PC-9 (cell line): ENCODE measurements at regions not wholly inside any gene's neighbourhood (a gene's known extent, or its start where the extent isn't known, plus 50 kb on each side); places are given as distances from the start of the nearest gene placed in this dataset.

Experiments used
- BruUV-seq: library from RNA; stranded (reverse); fragments of 400-500 nt; replicated peaks from 2 replicates; lab custom pipeline; 2021; lab: Mats Ljungman, UMichigan
- CTCF ChIA-PET: fragments of 300-600 bp; sonication (Branson Sonifier 250); formaldehyde crosslinking; loops from one replicate; lab custom pipeline; 2022; ENCODE audit warnings: antibody characterized with exemption; lab: Charles Lee
- POLR2A ChIA-PET: fragments of 300-600 bp; sonication (Branson Sonifier 250); formaldehyde crosslinking; loops from one replicate; lab custom pipeline; 2022; ENCODE audit warnings: antibody characterized with exemption; ENCODE audit not compliant: unreplicated experiment; lab: Charles Lee
- DNase-seq, 2 experiments: peaks; one replicate each; pipeline versions ENCODE4 v3.0.0 to v3.0.0-alpha.2; 2015 to 2022; ENCODE audit warnings: mixed read lengths in 1 of 2
- H2AFZ ChIP-seq: fragments of 200-600 bp; sonication (generic); 2 replicates; pipeline ENCODE4 v1.8.1; 2017; ENCODE audit warnings: antibody characterized with exemption
- H3F3A ChIP-seq: fragments of 200-600 bp; sonication (generic); 2 replicates; pipeline ENCODE4 v1.8.1; 2017; ENCODE audit warnings: antibody characterized with exemption, mild to moderate bottlenecking, low read depth; ENCODE audit not compliant: insufficient read depth
- H3K27ac ChIP-seq: fragments of 200-600 bp; sonication (generic); 2 replicates; pipeline ENCODE4 v1.6.1; 2016; ENCODE audit warnings: mixed run types
- H3K27me3 ChIP-seq: fragments of 200-600 bp; sonication (generic); 2 replicates; pipeline ENCODE4 v1.6.1; 2016; ENCODE audit warnings: low read depth, mixed run types; ENCODE audit not compliant: insufficient read depth
- H3K36me3 ChIP-seq: fragments of 200-600 bp; sonication (generic); 2 replicates; pipeline ENCODE4 v1.6.1; 2016; ENCODE audit warnings: low read depth, mixed run types
- H3K4me1 ChIP-seq: fragments of 200-600 bp; sonication (generic); replicated peaks from 2 replicates; pipeline ENCODE4 v1.6.1; 2016; ENCODE audit warnings: mixed run types; ENCODE audit not compliant: insufficient read depth
- H3K4me2 ChIP-seq: fragments of 200-600 bp; sonication (generic); 2 replicates; pipeline ENCODE4 v1.6.1; 2017; ENCODE audit warnings: mixed run types
- H3K4me3 ChIP-seq: fragments of 200-600 bp; sonication (generic); 2 replicates; pipeline ENCODE4 v1.6.1; 2016; ENCODE audit warnings: mixed run types
- H3K79me2 ChIP-seq: fragments of 200-600 bp; sonication (generic); 2 replicates; pipeline ENCODE4 v1.6.1; 2017; ENCODE audit warnings: low read depth, mixed run types
- H3K9me2 ChIP-seq: fragments of 200-600 bp; sonication (generic); 2 replicates; pipeline ENCODE4 v1.8.1; 2017; ENCODE audit warnings: mild to moderate bottlenecking; ENCODE audit not compliant: insufficient read depth
- H3K9me3 ChIP-seq: fragments of 200-600 bp; sonication (generic); 2 replicates; pipeline ENCODE4 v1.8.1; 2016; ENCODE audit warnings: low read depth; ENCODE audit not compliant: insufficient read depth
- H4K20me1 ChIP-seq: fragments of 200-600 bp; sonication (generic); 2 replicates; pipeline ENCODE4 v1.8.1; 2017; ENCODE audit not compliant: insufficient read depth
- EZH2 ChIP-seq: fragments of 200-600 bp; sonication (generic); IDR thresholded peaks from 2 replicates; pipeline ENCODE4 v1.8.0; 2017; ENCODE audit warnings: antibody characterized with exemption, low read depth
- intact Hi-C: fragments of 100-400 bp; cut with micrococcal nuclease; formaldehyde crosslinking; loops from one replicate; pipeline ENCODE4 v1.10.0; 2022; ENCODE audit not compliant: unreplicated experiment
- TF ChIP-seq, protein P1 (sequence below): fragments of 200-600 bp; sonication (generic); conservative IDR thresholded peaks from 2 replicates; pipeline ENCODE4 v1.6.1; 2017; ENCODE audit warnings: mixed run types, antibody characterized with exemption, mild to moderate bottlenecking, moderate library complexity

DNA sequence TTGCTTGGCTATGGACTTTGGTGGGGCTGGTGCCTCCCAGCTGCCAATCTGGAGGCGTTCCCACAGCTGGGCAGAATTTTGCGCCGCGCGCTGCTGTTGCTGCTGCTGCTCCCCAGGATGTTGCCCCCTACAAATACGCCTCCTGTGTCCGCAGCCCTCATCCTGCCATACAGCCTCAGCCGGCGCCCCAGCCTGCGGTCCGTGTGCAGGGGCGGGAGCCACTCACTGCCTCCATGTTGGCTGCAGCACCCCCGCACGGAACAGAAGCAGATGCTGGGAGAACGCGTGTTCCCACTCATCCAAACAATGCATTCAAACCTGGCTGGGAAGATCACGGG lies 197.7 kb upstream of the MCTP2 start:
- Histone ChIP-seq H4K20me1 (no peaks in the 10 kb centered on the region), H2AFZ (no peak overlapping the region), H3K9me2 (no peaks in the 10 kb centered on the region), H3K27ac (no peak overlapping the region), H3K27me3 (peaks cover 33% of the 10 kb centered on the region), H3K79me2 (no peaks in the 10 kb centered on the region), H3K4me3 (no peak overlapping the region), H3K9me3 (no peaks in the 10 kb centered on the region), H3K4me1 (no peaks in the 10 kb centered on the region), H3K36me3 (no peaks in the 10 kb centered on the region), H3K4me2 (no peak overlapping the region), H3F3A (no peaks in the 10 kb centered on the region)
- CTCF ChIA-PET, result no interaction called here
- POLR2A ChIA-PET, result no interaction called here
- no TSS peak for BruUV-seq
- TF ChIP-seq, protein P1, sequence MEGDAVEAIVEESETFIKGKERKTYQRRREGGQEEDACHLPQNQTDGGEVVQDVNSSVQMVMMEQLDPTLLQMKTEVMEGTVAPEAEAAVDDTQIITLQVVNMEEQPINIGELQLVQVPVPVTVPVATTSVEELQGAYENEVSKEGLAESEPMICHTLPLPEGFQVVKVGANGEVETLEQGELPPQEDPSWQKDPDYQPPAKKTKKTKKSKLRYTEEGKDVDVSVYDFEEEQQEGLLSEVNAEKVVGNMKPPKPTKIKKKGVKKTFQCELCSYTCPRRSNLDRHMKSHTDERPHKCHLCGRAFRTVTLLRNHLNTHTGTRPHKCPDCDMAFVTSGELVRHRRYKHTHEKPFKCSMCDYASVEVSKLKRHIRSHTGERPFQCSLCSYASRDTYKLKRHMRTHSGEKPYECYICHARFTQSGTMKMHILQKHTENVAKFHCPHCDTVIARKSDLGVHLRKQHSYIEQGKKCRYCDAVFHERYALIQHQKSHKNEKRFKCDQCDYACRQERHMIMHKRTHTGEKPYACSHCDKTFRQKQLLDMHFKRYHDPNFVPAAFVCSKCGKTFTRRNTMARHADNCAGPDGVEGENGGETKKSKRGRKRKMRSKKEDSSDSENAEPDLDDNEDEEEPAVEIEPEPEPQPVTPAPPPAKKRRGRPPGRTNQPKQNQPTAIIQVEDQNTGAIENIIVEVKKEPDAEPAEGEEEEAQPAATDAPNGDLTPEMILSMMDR, result no peak
- TF ChIP-seq EZH2, result no peak
- DNase-seq, result no peak
- intact Hi-C loops, result no loop called here

GRCh38 chr15:94033014-94033682 lies 198.2 kb upstream of the MCTP2 start:
- H3K4me1 ChIP-seq, result no peaks in the 10 kb centered on the region
- H3K9me3 ChIP-seq, result no peaks in the 10 kb centered on the region
- H3K27ac ChIP-seq, result no peak overlapping the region
- CTCF ChIA-PET, result no interaction called here
- no peak overlapping the region for H3K4me3 ChIP-seq
- peaks cover 33% of the 10 kb centered on the region for H3K27me3 ChIP-seq
- intact Hi-C loops, result no loop called here
- no peaks in the 10 kb centered on the region for H3K79me2 ChIP-seq
- no peak for TF ChIP-seq EZH2
- TF ChIP-seq, protein P1, result no peak
- no peaks in the 10 kb centered on the region for H4K20me1 ChIP-seq
- BruUV-seq, result no TSS peak
- H2AFZ ChIP-seq, result no peak overlapping the region
- H3K4me2 ChIP-seq, result no peak overlapping the region
- no peaks in the 10 kb centered on the region for H3K9me2 ChIP-seq
- POLR2A ChIA-PET, result interaction anchor here (0.6 kb wide), 1 partner anchor 228 kb away, joined by 7 read pairs; no protein-coding TSS in a partner anchor
- H3F3A ChIP-seq, result no peaks in the 10 kb centered on the region
- DNase-seq, result no peak
- no peaks in the 10 kb centered on the region for H3K36me3 ChIP-seq

- Histone ChIP-seq H3K4me1 (no peaks in the 10 kb centered on the region), H3K9me2 (no peaks in the 10 kb centered on the region), H3K9me3 (no peaks in the 10 kb centered on the region), H3K4me2 (no peak overlapping the region), H3K36me3 (no peaks in the 10 kb centered on the region), H4K20me1 (no peaks in the 10 kb centered on the region), H3K27me3 (peaks cover 33% of the 10 kb centered on the region), H2AFZ (no peak overlapping the region), H3F3A (no peaks in the 10 kb centered on the region), H3K27ac (no peak overlapping the region), H3K4me3 (no peak overlapping the region), H3K79me2 (no peaks in the 10 kb centered on the region)
- CTCF ChIA-PET, result no interaction called here
- intact Hi-C loops, result no loop called here
- BruUV-seq, result no TSS peak
- POLR2A ChIA-PET, result no interaction called here
- no peak for DNase-seq
- TF ChIP-seq, protein P1, result no peak
- TF ChIP-seq EZH2, result no peak
These were observed 198.8 kb upstream of the MCTP2 start for GRCh38 chr15:94032571-94032970.
